ENCODE measurements at regions not wholly inside any gene's neighbourhood (a gene's known extent, or its start where the extent isn't known, plus 50 kb on each side); places are given as distances from the start of the nearest gene placed in this dataset.

- Histone ChIP-seq H4K20me1 (ENCODE audit: insufficient read depth, low read length) (no peaks in the 10 kb centered on the region), H3K4me3 (ENCODE audit: insufficient read depth, low read length) (no peak overlapping the region), H3K27ac (ENCODE audit: low read depth, low read length) (no peak overlapping the region), H3K4me2 (ENCODE audit: insufficient read depth, low read length) (no peak overlapping the region), H3K79me2 (ENCODE audit: insufficient read depth, low read length) (no peaks in the 10 kb centered on the region), H2AFZ (ENCODE audit: low read length) (no peak overlapping the region), H3K4me1 (ENCODE audit: insufficient read depth, low read length) (peaks cover 3% of the 10 kb centered on the region), H3K27me3 (ENCODE audit: insufficient read depth, low read length) (no peaks in the 10 kb centered on the region), H3K9me3 (ENCODE audit: low read depth, low read length) (no peaks in the 10 kb centered on the region), H3K36me3 (ENCODE audit: insufficient read depth, low read length) (no peaks in the 10 kb centered on the region)
- TF ChIP-seq, protein P1, sequence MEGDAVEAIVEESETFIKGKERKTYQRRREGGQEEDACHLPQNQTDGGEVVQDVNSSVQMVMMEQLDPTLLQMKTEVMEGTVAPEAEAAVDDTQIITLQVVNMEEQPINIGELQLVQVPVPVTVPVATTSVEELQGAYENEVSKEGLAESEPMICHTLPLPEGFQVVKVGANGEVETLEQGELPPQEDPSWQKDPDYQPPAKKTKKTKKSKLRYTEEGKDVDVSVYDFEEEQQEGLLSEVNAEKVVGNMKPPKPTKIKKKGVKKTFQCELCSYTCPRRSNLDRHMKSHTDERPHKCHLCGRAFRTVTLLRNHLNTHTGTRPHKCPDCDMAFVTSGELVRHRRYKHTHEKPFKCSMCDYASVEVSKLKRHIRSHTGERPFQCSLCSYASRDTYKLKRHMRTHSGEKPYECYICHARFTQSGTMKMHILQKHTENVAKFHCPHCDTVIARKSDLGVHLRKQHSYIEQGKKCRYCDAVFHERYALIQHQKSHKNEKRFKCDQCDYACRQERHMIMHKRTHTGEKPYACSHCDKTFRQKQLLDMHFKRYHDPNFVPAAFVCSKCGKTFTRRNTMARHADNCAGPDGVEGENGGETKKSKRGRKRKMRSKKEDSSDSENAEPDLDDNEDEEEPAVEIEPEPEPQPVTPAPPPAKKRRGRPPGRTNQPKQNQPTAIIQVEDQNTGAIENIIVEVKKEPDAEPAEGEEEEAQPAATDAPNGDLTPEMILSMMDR (IDR thresholded peaks at IDR 0.05; ENCODE audit: extremely low read depth, low read depth, low read length), result no peak
- no peak for DNase-seq (ENCODE audit: insufficient read length, low spot score, missing footprints)
Observed at GRCh38 chr21:25494804-25495203, 112.5 kb downstream of the MRPL39 start.

GRCh38 chr21:25493722-25494121 is 113.6 kb downstream of the MRPL39 start:
- Histone ChIP-seq H3K4me3 (ENCODE audit: insufficient read depth, low read length) (no peak overlapping the region), H3K9me3 (ENCODE audit: low read depth, low read length) (no peaks in the 10 kb centered on the region), H3K27ac (ENCODE audit: low read depth, low read length) (no peak overlapping the region), H3K79me2 (ENCODE audit: insufficient read depth, low read length) (no peaks in the 10 kb centered on the region), H3K4me1 (ENCODE audit: insufficient read depth, low read length) (peaks cover 3% of the 10 kb centered on the region), H3K36me3 (ENCODE audit: insufficient read depth, low read length) (no peaks in the 10 kb centered on the region), H4K20me1 (ENCODE audit: insufficient read depth, low read length) (no peaks in the 10 kb centered on the region), H3K27me3 (ENCODE audit: insufficient read depth, low read length) (no peaks in the 10 kb centered on the region), H2AFZ (ENCODE audit: low read length) (no peak overlapping the region), H3K4me2 (ENCODE audit: insufficient read depth, low read length) (no peak overlapping the region)
- TF ChIP-seq, protein P1 (IDR thresholded peaks at IDR 0.05; ENCODE audit: extremely low read depth, low read depth, low read length), result no peak
- DNase-seq (ENCODE audit: insufficient read length, low spot score, missing footprints), result no peak

DNA sequence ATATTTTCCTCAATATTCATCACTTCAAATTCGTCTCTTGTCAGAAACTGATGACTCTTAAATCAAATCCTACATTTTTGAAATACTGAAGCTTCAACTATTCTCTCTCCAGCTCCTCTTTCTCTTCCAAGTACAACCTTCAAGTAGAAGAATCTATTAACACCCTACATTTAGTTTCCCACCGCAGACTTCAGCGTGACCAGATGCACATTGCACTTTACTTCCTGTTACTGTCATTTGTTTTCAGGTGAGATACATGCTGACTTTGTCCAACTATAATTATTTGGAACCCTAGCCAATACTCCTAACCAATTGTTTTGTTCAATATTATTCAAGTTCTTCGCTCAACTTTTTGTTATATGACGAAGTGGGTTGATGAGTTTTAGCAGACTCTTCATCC is 116.0 kb downstream of the MRPL39 start:
- no peaks in the 10 kb centered on the region for H3K9me3 ChIP-seq (ENCODE audit: low read depth, low read length)
- H3K4me3 ChIP-seq (ENCODE audit: insufficient read depth, low read length), result no peak overlapping the region
- no peaks in the 10 kb centered on the region for H3K4me1 ChIP-seq (ENCODE audit: insufficient read depth, low read length)
- no peaks in the 10 kb centered on the region for H4K20me1 ChIP-seq (ENCODE audit: insufficient read depth, low read length)
- no peak overlapping the region for H3K27ac ChIP-seq (ENCODE audit: low read depth, low read length)
- no peaks in the 10 kb centered on the region for H3K36me3 ChIP-seq (ENCODE audit: insufficient read depth, low read length)
- H2AFZ ChIP-seq (ENCODE audit: low read length), result no peak overlapping the region
- no peak overlapping the region for H3K4me2 ChIP-seq (ENCODE audit: insufficient read depth, low read length)
- no peaks in the 10 kb centered on the region for H3K27me3 ChIP-seq (ENCODE audit: insufficient read depth, low read length)
- TF ChIP-seq, protein P1 (IDR thresholded peaks at IDR 0.05; ENCODE audit: extremely low read depth, low read depth, low read length), result no peak
- no peaks in the 10 kb centered on the region for H3K79me2 ChIP-seq (ENCODE audit: insufficient read depth, low read length)
- DNase-seq (ENCODE audit: insufficient read length, low spot score, missing footprints), result no peak

DNA sequence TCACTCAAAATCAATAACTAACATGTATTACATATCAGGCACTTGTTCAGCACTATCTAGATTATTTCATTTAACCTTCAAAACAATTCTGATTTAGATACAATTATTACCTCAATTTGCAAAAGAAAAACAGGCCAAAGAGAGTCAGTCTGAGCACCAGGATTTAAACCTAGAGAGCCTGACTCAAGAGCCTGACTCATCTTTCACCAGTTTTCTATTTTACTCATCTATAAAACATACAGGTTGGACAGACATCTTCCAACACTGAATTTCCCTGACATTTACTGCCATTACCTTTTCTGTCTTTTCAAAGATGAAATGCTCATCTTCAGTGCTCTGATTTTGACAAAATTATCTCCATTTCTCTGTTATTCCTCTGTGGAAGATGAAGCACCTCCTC is 116.5 kb downstream of the MRPL39 start:
- Histone ChIP-seq H3K4me3 (ENCODE audit: insufficient read depth, low read length) (no peak overlapping the region), H3K27me3 (ENCODE audit: insufficient read depth, low read length) (no peaks in the 10 kb centered on the region), H4K20me1 (ENCODE audit: insufficient read depth, low read length) (no peaks in the 10 kb centered on the region), H3K4me1 (ENCODE audit: insufficient read depth, low read length) (no peaks in the 10 kb centered on the region), H2AFZ (ENCODE audit: low read length) (no peak overlapping the region), H3K27ac (ENCODE audit: low read depth, low read length) (no peak overlapping the region), H3K36me3 (ENCODE audit: insufficient read depth, low read length) (no peaks in the 10 kb centered on the region), H3K9me3 (ENCODE audit: low read depth, low read length) (no peaks in the 10 kb centered on the region), H3K4me2 (ENCODE audit: insufficient read depth, low read length) (no peak overlapping the region), H3K79me2 (ENCODE audit: insufficient read depth, low read length) (no peaks in the 10 kb centered on the region)
- TF ChIP-seq, protein P1 (IDR thresholded peaks at IDR 0.05; ENCODE audit: extremely low read depth, low read depth, low read length), result no peak
- no peak for DNase-seq (ENCODE audit: insufficient read length, low spot score, missing footprints)
